Hepatic stellate cell (primary cell): ENCODE measurements at regions not wholly inside any gene's neighbourhood (a gene's known extent, or its start where the extent isn't known, plus 50 kb on each side); places are given as distances from the start of the nearest gene placed in this dataset.

Experiments
- DNase-seq: peaks from one replicate; pipeline ENCODE4 v3.0.0; 2011; ENCODE audit warnings: low spot score

GRCh38 chr21:40901691-40902090 lies 54.7 kb upstream of the DSCAM start:
- no peak for DNase-seq

- no peak for DNase-seq
Measured at GRCh38 chr21:40902299-40902698, 55.3 kb upstream of the DSCAM start.

DNA sequence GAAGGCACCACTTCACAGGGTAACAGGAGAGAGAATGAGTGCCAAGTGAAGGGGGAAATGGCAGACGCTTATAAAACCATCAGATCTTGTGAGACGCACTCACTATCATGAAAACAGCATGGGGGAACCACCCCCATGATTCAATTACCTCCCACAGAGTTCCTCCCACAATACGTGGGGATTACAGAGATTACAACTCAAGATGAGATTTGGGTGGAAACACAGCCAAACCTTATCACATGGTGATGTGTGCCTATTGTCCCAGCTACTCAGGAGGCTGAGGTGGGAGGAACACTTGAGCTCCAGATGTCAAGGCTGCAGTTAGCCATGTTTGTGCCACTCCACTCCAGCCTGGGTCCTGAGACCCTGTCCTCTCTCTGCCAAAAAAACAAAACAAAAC lies 56.0 kb upstream of the DSCAM start:
- DNase-seq, result no peak

GRCh38 chr21:40905251-40905650 lies 58.3 kb upstream of the DSCAM start:
- DNase-seq, result no peak

- no peak for DNase-seq
Measured at GRCh38 chr21:40912375-40912774, 65.4 kb upstream of the DSCAM start.

DNA sequence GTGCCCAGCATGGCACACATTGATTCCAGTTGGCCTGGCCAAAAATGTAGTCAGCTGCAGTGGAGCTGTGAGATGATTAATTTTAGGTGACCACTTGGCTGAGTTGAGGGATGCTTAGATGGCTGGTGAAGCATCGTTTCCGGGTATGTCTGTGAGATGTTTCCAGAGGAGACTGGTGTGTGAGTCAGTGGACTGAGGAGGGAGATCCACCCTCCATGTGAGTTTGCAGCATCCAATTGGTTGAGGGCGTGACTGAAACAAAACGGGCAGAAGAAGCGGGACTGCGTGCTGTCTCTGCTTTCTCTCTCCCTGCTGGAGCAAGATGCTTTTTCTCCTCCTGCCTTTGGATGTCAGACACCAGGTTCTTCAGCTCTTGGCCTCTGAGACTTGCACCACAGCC lies 68.2 kb upstream of the DSCAM start:
- DNase-seq, result no peak

DNA sequence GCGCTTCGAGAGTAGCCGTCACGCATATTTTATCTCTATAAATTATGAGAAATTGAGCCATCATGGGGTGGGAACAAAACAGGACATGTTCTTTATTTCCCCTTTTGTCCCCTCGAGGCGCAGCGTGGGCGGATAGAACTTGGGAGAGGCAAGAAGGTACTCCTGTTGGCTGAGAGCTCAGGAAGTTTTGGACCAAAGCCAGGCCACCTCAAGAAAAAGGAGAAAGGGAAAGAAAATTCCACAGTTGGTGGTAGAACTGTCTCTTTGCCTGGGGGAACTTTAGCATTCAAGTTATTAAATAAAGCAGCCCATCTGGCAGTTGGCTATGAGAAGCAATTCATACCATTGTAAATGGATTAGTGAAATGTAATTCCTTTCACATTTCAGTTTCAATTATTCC lies 76.4 kb upstream of the DSCAM start:
- DNase-seq, result no peak

DNA sequence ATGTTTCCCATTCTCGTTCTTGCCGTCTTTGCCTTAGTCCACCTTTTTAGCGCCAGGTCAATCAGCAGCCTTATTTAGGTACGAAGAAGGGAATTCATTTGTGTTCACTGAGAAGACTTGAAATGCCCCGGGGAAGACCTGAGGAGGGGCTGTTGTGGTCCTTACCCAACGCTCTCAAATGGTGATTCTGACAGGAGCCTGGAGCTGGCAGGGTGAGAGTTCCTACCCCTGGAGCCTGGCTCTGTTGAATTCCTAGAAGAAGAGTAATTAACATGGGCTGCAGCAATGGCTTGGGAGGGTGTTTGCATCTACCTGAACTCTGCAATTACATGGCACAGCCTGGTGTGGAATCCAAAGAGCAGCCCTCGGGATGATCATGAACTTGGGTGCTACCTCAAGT lies 76.9 kb upstream of the DSCAM start:
- no peak for DNase-seq

DNA sequence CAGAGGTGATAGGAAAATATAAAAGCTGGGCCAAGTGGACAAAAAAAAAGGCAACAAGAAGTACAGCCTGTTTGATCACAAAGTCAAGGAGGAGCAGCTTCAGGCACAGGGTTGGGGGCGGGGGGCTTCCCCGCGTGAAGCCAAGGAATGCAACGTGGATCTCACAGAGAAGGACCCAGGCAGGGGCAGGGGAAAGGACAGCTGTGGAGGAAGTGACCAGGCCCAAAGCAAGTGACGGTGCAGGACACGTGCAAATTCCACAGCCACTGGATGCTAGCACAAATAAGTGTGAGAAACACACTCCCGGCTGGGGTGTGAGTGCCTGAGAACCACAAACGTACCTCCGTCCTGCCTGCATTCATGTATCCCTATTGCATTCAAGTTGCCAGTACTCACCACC lies 77.7 kb upstream of the DSCAM start:
- no peak for DNase-seq

- DNase-seq, result no peak
Measured at GRCh38 chr21:40926238-40926637, 79.3 kb upstream of the DSCAM start.

- DNase-seq, result no peak
Measured at GRCh38 chr21:40929833-40930232, 82.9 kb upstream of the DSCAM start.

GRCh38 chr21:40931197-40931596 lies 84.2 kb upstream of the DSCAM start:
- no peak for DNase-seq

- DNase-seq, result no peak
Measured at GRCh38 chr21:40936178-40936577, 89.2 kb upstream of the DSCAM start.

DNA sequence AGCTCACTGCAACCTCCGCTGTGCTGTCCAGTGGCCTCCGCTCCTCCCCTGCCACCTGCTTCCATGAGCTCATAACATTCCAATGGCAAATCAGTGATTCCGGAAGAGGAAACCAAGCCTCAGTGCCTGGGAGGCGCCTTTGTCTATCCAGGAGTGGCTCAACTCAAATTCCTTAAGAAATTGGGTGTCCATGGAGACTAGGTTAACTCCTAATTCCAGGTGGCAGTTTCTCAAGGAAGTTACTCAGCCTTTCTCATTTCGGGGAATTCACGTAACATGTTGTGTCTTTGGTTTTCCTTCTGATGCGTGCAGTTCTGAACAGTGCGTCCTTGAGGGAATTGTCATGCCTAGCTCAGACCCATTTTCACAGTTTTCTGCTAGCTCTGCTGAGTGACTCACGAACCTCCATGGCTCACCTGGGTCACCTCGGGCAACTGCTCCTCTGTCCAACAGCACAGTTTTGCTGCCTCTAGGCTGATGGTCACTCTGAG lies 89.9 kb upstream of the DSCAM start:
- no peak for DNase-seq

GRCh38 chr21:40938078-40938477 lies 91.1 kb upstream of the DSCAM start:
- no peak for DNase-seq

DNA sequence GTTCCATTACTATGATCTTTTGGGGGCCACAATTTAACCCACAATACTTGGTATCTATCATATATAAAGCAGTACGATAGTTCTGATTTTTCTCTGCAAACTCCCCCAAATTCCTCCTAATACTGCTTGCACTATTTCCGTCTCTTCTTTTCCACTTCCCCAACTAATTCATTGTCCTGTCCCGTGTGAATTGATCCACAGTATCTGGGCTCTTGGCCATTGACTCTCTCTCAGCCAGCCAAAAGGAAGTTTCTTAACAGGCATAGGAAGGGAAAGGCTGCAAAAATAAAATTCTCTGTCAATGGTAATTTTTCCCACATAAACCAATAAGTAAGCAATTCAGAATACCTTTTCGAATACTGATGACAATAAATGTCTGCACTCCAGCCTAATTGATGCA lies 91.7 kb upstream of the DSCAM start:
- no peak for DNase-seq

- DNase-seq, result no peak
Measured at GRCh38 chr21:40947713-40948112, 100.8 kb upstream of the DSCAM start.

DNA sequence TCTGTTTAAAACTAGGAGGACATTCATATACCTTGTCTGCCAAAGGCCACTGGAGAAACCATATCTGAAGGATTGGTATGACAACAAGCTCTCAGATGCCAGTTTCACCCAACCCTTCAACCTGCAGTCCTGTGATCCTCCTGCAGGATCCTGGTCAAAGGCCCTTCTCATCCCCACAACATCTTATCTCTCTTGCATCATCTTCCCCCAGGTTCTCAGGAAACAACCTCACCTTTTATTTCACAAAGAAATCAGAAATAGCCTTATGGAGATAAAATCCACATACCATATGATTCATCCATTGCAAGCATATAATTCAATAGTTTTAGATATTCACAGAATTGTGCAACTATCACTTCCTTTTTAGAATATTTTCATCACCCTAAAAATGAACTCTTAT lies 104.0 kb upstream of the DSCAM start:
- no peak for DNase-seq

GRCh38 chr21:40952551-40953323 lies 105.8 kb upstream of the DSCAM start:
- no peak for DNase-seq

DNA sequence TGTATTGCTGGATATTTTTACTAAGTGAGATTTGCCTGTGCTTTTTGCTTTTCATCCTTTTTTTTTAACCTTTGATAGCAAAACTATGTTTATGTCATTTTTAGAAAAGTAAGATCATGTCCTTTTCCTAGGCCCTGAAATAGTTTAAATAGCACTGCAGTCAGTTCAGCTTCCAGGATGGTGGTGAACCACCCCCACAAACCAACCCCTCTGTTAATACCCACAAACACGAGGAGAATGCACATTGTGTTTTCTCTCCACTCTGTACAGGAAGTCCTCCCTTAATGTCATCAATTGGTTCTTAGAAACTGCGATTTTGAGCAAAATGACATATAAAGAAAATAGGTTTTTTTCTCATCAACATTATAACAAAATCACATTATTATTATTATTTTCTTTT lies 117.7 kb upstream of the DSCAM start:
- no peak for DNase-seq

- DNase-seq, result no peak
Measured at GRCh38 chr21:40967771-40968170, 120.8 kb upstream of the DSCAM start.

DNA sequence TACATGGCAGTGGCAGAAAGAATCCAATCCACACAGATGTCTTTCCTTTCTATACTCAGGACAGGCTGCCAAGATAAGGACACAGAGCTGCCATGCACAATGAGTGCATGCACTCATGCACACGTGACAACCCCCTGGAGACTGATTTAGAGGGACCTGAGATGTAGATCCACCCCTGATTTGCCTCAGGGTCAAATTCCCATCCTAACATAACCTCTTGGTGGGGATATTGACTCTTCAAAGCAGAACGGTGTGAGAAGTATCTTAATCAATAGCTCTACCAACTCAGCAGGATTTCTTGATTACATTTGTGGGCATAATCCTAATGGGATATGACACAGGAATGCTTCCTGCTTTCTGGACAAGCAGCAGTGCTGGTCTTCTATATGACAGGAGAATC lies 125.2 kb upstream of the DSCAM start:
- no peak for DNase-seq

- DNase-seq, result no peak
Measured at GRCh38 chr21:40976198-40977109, 129.5 kb upstream of the DSCAM start.
